ENCODE measurements at regions not wholly inside any gene's neighbourhood (a gene's known extent, or its start where the extent isn't known, plus 50 kb on each side); places are given as distances from the start of the nearest gene placed in this dataset.

DNA sequence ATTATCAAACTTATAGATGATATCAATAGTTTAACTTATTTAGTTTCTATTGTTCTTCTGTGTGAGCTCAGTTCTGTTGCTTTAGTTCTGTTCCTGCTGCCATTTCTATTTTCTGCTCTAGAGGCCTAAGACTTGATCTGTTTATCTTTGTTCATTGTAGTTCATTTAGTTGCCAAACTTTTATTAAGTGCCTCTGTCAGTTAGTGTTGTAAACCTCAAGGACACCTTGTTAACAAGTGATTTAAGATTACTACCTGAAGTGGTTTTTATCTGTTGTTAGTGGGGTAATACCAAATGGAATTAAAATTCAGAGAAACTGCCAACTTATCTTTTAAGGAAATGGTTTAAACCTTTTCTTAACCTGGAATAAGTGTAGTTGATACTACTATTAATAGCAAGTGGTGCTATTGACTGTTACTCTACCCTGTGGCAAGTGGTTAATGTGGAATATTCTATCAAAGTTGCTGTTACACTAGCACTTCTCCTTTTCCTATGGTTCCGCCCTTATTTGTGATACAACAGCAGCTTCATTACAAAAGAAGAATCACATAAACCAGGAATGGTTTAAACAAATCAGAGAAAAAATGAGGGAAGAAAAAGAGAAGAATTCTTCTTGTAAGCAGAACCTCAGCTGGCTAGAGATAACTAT is 500.6 kb upstream of the GOLIM4 start:
- intact Hi-C loops (cut with micrococcal nuclease), result no loop called here

DNA sequence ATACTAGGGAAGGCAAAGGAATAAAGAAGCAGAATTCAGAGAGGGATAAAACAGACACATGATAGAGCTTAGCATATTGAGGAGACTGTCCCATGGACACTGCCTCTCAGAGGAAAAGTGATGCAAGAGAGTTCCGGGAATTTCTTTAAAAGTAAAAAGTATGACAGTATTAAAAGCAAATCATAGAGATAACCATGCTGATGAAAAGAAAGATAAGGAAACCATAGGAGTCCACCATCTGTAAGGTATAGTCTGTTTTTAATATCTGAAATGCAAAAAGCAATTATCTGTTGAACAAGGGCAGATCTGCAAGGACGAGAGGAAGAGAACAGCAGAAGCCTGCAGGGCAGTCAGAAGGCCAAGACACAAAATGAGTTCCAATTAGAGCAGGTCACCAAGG is 495.9 kb upstream of the GOLIM4 start:
- intact Hi-C loops (cut with micrococcal nuclease), result no loop called here

DNA sequence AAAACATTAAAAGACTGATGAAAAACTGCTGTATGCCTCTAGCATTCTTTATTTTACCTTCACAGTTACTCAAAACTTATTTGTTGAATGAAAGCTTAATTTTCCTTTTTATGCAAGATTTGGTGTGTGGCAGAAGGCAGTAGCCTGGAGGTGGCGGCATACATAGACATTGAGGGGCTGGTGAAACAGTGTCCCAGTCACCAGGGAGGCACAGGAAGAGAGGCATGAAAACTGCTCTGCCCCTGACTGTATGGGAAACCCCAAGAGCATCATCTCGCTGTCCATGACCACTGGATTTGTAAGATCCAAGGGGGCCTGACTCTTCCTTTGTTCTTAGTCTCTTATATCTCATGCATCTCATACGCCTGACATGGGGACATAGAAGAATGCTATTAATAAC is 493.7 kb upstream of the GOLIM4 start:
- intact Hi-C loops (cut with micrococcal nuclease), result no loop called here

DNA sequence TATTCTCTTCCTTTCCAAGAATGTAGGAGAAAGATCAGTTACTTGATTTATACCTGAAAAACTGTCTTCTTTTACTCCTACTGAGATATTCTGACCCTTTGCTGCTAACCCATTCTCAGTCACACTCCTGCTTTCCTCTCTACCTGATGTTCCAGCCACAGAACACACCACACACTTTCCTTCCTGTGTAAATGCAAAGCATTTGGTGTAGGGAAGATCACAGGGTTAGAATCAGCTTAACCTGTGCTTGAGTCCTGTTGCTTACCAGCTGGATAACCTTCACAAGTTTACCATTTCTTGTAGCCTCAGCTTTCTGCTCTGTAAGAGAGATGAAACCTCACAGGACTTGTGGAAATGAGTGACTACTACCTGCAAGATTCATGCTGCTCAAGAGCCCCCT is 489.8 kb upstream of the GOLIM4 start:
- intact Hi-C loops (cut with micrococcal nuclease), result no loop called here

DNA sequence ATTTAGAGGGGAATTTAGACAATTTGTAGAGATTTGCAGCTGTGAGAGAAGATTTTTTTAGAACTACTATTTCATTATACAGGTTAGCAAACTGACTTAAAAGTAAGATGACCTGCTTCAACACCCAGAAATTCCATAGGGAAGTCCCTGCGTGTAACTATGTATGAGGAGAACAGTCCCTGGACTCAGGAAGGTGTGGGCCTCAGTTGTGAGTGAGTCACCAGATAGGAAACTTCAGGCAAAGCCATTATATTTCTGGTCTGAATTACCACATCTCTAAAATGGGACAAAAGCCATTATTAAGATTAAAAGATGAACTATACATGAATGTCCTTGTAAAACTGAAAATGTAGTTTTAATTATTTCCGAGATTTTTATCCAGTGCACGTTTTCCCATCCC is 488.3 kb upstream of the GOLIM4 start:
- intact Hi-C loops (cut with micrococcal nuclease), result no loop called here

DNA sequence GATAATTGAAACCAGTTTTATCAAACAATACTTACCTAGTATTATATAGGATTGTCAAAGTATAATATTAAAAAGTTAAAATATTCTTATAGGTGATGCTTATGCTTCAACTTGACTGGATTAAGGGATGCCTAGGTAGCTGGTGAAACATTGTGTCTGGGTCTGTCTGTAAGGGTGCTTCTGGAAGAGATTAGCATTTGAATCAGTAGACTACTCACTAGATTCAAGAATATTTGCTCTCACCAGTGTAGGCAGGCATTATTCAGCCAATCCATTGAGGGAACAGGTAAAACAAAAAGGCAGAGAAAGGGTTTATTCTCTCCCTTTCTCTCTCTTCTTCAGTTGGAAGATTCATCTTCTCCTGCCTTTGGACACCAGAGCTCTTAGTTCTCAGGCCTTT is 486.8 kb upstream of the GOLIM4 start:
- intact Hi-C loops (cut with micrococcal nuclease), result no loop called here

DNA sequence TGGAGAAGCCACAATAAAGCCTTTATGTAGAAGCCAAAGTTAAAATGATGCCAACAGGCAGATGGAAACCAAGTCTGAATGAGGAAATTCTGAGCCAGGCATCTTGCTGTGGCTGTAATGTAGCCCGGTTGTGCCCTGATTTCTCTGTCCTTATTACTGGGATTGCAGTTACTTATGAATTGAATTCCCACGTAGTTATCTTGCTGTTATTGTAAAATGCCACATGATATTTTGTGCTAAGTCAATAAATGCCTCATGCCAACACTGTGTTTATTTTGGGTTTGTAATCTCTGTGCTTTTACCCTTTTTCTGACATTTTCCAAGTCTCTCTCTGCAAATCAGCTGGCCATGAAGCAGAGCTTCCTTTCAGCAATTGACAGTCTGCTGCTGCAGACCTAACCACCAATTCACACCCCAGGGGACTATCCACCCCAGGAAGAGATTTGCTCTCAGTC is 486.1 kb upstream of the GOLIM4 start:
- intact Hi-C loops (cut with micrococcal nuclease), result no loop called here

DNA sequence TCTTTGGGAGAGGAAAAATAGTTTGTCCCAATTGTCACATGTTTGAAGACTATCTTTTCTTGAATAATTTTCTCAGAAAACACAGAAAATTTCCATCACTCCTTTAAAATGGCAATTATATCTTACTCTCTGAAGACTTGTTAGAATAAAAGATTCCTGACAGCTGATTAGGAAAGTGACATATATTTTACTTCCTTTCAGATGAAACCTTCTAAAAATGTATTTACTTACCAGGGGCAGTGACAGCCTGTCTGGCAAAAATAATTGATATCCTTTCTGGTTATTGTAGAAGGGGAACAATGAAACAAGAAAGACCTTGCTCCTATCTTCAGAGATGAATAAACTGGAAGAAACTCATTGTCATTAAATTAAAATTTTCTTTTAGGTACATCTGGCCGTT is 483.3 kb upstream of the GOLIM4 start:
- intact Hi-C loops (cut with micrococcal nuclease), result no loop called here

DNA sequence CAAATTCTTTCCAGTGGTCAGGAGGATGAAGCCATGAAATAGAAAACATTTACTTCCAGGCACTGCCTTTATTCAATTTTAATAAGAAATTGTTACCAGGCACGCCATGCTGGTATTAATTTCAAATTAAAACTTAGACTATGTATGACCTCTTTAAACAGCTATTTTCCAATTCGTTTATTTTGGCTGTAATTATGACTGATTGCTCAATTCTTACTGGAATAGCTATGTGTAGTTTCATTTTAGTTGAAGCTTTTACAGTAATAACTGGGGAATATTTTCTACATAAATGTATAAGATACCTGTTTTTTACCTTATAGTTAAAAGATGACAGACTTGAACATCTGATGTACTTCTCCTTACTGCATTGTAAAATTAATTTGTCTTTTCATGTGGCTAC is 480.0 kb upstream of the GOLIM4 start:
- intact Hi-C loops (cut with micrococcal nuclease), result no loop called here

DNA sequence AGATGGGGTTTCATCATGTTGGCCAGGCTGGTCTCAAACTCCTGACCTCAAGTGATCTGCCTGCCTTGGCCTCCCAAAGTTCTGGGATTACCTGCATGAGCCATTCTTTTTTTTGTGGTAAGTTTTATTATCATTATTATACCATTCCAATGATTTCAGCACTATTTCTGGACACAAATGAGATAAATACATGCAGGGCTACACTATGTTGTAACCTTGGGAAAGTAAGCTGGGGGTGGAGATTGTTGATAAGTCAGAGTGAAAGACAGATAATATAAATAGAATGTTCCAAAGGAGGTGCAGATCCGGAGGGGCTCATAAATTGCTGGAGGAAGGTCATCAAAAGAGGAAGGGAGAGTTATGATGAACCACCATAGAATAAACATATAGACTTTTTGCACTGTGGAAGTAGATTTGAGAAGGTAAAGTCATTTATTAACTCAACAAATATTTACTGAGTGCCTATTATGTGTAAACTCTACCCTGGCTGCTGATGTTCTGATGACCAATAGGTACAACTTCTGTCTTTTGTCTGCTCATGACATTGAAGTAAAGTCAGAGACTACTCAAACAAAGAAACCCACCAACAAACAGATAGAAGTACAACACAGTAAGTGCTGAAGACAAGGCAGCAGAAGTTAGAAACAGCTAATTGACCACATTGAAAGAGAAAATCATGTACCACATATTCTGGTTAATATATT is 478.9 kb upstream of the GOLIM4 start:
- intact Hi-C loops (cut with micrococcal nuclease), result no loop called here

DNA sequence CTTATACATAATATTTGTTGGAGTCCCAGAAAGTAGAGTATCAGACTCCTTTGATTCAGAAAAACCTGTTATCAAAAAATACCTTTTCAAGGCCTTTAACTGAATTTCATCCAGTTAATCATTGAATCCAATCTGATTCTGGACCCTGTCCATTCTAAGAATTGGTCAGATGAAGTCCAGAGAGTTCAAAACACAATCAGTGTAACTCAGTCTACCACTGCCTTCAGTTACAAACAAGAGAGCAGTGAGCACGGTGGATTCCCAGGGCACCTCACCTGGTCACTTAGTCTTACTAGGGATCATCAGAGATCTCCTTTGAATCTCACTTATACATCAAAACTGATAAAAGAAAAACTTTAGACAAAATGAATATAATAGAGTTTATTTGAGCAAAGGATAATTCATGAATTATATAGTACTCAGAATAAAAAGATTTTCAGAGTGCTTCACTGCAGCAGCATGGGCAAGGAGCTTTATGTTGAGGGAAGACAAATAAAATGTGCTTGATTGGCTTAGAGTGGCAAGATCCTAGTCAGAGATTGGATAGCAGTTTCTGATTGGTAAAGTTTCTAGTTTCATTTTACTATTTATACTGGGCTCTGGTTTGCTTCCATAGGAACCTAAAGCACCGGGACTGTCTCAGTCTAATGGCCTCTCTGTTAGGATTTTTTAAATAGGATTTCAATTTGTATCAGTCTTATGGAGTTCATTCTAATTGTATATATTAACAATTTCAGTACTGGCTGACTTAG is 474.9 kb upstream of the GOLIM4 start:
- intact Hi-C loops (cut with micrococcal nuclease), result no loop called here

DNA sequence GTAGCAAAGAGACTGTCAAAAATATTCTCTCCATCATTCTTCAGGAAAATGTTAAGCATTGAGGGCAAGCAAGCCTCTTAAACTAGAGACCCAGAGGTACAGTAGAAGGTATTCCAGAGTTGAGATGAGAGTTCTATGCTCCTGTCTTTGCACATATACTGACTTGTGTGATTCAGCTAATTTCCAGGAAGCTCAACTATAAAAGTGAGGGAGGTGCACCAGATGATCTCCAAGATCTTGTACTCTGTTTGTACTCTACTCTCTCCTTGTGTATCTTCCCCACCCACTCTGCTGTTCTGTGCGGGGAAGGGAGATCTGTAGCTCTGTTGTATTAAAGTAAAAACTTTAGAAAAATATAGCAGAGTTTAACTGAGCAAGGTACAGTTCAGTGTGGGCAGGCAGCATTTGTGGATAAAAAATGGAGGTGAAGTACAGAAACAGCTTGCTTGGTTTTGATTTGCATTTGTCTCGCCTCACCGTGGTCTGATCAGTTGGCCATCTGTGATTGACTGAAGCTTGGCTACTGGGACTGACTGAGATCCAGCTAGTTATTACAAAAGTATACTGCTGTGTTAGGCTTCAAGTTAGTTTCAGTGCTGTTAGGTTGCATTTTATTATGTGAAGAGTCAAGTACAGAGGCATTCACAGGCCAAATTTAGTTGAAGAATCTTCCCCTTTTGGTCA is 463.1 kb upstream of the GOLIM4 start:
- intact Hi-C loops (cut with micrococcal nuclease), result no loop called here

DNA sequence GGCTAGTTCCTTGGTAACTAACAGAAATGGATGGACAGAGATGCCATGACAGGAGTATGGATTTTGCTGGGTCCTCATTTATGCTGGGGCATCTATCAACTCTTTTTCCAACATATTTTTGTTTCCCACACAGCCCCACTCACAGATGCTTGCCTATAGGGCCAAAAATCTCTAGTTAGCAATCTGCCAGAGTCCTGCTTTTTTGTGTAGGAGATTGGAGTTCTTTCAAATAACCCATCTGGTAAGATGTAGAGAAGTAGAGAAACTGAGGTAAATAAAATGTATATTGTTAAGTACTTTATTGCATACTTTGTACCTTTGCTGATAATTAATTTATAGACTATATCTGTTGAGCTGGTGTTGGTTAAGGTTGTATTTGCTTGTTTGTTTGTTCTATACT is 456.5 kb upstream of the GOLIM4 start:
- intact Hi-C loops (cut with micrococcal nuclease), result no loop called here

DNA sequence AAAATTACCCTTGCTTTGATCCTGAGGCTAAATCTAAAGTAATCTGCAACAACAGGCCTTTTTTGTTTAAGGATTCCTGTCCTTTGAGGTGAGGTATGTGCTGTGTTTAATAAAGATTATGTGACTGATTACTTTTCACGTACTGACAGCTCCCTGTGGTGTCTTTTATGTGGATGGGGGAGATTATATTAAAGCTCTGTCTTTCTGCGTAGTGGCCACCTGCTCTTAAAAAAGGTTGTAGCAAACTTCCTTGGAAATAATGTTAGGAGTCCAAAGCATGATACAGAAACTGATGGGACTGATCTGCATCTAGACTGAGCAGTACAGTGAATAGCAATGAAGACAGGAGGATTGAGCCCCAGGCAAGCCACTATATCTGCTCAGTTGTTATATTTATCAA is 453.0 kb upstream of the GOLIM4 start:
- intact Hi-C loops (cut with micrococcal nuclease), result no loop called here

DNA sequence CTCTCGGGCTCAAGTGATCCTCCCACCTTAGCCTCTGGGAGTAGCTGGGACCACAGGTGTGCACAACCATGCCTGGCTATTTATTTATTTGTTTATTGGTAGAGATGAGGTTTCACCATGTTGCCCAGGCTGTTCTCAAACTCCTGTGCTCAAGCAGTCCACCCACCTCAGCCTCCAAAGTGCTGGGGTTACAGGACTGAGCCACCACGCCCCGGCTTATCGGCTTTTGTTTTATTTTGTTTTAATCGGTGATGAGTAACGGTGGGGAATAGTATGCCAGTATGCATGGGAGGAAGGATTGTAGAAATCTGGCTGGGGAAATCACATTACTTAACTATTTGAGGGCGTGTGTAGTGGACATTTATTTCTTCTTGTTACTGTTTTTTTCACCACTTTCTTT is 451.0 kb upstream of the GOLIM4 start:
- intact Hi-C loops (cut with micrococcal nuclease), result no loop called here

DNA sequence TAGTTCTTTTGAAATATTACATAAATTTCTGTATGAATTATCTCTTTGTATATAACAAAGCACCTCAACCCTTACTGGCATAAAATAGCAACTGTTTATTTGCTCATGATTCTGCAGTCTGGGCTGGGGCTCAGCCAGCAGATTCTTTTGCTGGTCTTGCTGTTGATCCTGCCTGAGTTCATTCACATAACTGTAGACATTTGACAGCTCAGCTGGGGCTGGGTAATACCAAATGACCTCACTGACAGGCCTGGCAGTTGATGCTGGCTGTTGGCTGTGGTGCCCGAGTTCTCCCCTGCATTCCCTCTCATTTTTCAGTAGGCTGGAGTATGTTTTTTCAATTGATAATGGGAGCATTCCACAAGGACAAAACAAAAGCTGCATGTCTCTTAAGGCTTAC is 449.9 kb upstream of the GOLIM4 start:
- intact Hi-C loops (cut with micrococcal nuclease), result no loop called here

DNA sequence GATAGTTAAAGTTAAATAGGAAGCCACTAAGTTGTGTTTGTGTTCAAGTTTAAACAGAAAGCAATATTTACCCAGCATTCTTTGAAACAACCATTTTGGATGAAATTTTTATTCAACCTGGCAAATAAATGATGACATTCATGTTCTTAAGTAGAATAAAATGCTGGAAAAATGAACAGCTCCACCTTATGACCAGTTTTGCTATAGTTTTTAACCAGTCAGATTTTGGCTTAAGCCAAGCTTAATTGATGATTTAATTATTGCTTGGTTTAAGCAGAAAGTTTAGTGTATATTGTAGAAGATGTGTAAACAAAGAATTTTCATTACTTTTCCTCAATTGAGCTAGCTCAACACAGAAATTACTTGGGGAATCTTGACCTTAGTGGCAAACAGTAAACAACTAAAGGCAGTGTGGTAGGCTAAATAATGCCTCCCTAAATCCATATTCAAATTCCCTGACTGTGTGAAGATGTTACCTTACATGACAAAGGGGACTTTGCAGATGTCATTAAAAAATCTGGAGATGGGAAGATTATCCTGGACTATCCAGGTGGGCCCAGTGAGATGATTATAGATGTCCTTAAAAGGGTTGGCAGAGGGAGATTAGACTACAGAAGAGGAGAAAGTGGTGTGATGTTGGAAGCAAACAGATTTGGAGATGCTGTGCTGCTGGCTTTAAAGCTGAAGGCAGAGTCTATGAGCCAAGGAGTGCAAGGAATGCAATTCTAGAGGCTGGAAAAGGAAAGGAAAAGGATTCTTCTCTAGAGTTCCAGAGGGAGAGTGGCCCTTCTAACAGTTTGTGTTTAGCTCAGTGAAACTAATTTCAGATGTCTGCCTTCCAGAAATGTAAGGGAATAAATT is 448.6 kb upstream of the GOLIM4 start:
- intact Hi-C loops (cut with micrococcal nuclease), result no loop called here

DNA sequence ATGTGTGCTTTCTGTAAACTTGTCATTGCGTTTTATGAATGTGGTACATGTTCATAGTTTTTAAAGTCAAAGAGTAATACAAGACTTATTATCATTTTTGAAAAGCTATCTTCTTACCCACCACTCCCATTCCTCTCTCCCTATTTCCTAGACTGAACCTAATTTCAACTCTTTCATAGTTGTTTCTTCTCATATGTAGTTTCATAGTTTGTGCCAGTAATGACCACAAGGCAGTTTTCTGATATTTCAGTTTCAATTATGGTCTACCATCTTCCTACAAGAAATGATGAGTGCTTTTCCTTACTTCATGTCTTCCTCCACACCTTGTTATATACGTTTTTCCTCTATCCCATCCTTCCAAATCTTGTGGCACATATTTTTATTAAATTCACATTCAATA is 445.0 kb upstream of the GOLIM4 start:
- intact Hi-C loops (cut with micrococcal nuclease), result no loop called here

DNA sequence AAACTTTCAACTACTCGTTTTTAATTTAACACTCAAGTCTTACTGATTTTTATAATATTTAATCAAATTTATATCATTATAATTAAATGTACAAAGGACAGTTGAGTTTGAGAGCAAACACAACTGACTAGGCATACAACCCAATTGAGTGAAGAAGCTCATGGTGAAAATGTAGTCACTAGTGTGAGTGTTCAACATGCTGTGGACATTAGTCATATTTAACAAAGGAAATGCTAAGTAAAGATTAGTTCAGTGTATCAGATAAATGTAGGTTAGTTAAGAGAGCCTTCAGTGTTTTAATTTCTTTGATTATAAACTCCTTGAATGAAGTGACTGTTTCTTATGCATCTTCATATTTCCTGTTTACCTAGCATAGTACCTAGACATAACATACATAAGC is 444.2 kb upstream of the GOLIM4 start:
- intact Hi-C loops (cut with micrococcal nuclease), result no loop called here

DNA sequence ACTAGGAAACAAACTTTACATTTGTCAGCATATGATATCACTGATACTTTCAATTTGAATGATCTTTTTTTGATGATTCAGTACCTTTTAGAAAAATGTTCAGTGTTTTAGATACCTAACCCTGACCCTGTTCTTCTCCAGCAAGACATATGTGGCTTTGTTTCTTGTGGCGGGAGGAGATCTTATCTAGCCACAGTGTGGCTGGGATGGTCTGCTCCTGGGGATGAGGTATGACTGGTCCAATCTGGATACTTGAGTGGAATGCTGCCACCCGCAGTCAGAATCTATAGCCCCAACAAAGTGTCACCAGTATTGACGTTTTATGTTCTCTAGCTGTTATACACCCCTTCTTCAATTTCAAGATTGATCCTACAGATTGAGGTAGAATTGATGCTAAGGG is 439.0 kb upstream of the GOLIM4 start:
- intact Hi-C loops (cut with micrococcal nuclease), result no loop called here

DNA sequence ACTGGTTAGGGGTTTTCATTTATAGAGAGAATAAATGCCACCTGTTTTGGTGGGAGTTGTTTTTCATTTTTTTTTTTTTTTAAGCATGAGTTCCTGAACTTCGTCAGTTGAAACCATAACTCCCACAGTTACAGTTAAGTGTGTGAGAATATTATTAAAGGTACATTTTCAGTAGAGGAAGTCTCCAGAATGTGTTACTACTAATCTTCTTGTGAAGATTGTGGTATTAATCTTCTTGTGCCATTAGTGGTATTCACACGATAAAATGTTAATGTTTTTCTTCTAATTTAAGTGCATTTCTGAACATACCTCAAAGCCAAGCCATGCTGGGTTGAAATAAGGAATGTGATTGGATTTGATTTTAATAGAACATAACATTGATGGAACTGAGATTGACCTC is 437.9 kb upstream of the GOLIM4 start:
- intact Hi-C loops (cut with micrococcal nuclease), result no loop called here
